ENCODE measurements at regions not wholly inside any gene's neighbourhood (a gene's known extent, or its start where the extent isn't known, plus 50 kb on each side); places are given as distances from the start of the nearest gene placed in this dataset.

DNA sequence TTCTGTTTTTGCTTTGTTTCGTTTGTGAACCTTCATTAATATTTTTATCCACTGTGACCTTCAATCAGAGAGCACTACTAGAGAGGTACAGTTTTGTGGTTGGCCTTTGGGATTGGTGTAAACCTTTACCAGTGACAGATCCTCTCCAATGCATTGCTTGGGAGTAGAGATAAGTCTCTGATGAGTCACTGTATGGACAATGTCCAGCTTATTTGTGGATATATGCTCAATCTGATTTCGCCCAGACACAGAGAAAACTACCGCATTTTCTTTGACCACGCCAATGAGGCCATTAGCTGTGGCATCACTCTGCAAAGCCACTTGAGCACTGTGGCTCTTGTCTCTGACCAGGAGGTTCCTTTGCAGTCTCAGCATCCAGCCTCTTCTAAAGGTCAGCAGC, 964.7 kb downstream of the TUSC7 start:
- TF ChIP-seq, protein P1, sequence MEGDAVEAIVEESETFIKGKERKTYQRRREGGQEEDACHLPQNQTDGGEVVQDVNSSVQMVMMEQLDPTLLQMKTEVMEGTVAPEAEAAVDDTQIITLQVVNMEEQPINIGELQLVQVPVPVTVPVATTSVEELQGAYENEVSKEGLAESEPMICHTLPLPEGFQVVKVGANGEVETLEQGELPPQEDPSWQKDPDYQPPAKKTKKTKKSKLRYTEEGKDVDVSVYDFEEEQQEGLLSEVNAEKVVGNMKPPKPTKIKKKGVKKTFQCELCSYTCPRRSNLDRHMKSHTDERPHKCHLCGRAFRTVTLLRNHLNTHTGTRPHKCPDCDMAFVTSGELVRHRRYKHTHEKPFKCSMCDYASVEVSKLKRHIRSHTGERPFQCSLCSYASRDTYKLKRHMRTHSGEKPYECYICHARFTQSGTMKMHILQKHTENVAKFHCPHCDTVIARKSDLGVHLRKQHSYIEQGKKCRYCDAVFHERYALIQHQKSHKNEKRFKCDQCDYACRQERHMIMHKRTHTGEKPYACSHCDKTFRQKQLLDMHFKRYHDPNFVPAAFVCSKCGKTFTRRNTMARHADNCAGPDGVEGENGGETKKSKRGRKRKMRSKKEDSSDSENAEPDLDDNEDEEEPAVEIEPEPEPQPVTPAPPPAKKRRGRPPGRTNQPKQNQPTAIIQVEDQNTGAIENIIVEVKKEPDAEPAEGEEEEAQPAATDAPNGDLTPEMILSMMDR (IDR thresholded peaks at IDR 0.05) = no peak
- no peak for TF ChIP-seq POLR2AphosphoS5 (IDR thresholded peaks at IDR 0.05)
- TF ChIP-seq POLR2A (IDR thresholded peaks at IDR 0.05) = no peak

Data from prostate gland (tissue), 2 donors.